Brain microvascular endothelial cell (primary cell): ENCODE measurements at regions not wholly inside any gene's neighbourhood (a gene's known extent, or its start where the extent isn't known, plus 50 kb on each side); places are given as distances from the start of the nearest gene placed in this dataset.

Source experiments
- DNase-seq: peaks from one replicate; pipeline ENCODE4 v3.0.0-alpha.2; 2020
- H3K27ac ChIP-seq: fragments of 250-450 bp; sonication (Bioruptor Pico); 2 replicates; pipeline ENCODE4 v1.5.1; 2020; ENCODE audit warnings: mild to moderate bottlenecking, moderate library complexity
- H3K27me3 ChIP-seq: fragments of 250-450 bp; sonication (Bioruptor Pico); replicated peaks from 2 replicates; pipeline ENCODE4 v1.5.1; 2020; ENCODE audit warnings: mild to moderate bottlenecking
- H3K36me3 ChIP-seq: fragments of 250-450 bp; sonication (Bioruptor Pico); replicated peaks from 2 replicates; pipeline ENCODE4 v1.5.1; 2020; ENCODE audit warnings: mild to moderate bottlenecking
- H3K4me3 ChIP-seq: 2 replicates; pipeline ENCODE4 v1.5.1; 2011; ENCODE audit warnings: low read depth, mild to moderate bottlenecking, control low read depth, low read length, moderate library complexity
- in situ Hi-C: cut with HindIII; loops from 2 replicates; pipeline ENCODE4 v1.10.0; 2017; ENCODE audit warnings: low sequenced_read_pairs, low pct_ligation_motif_present
- TF ChIP-seq, protein P1 (sequence below): IDR thresholded peaks from 2 replicates; pipeline ENCODE4 v1.5.1; 2011; ENCODE audit warnings: low read depth, mild to moderate bottlenecking, moderate library complexity, low read length, control low read depth, inconsistent platforms; ENCODE audit errors: missing control alignments

- no peak for DNase-seq
- Histone ChIP-seq H3K27ac (no peak overlapping the region), H3K36me3 (no peaks in the 10 kb centered on the region), H3K27me3 (no peaks in the 10 kb centered on the region), H3K4me3 (no peak overlapping the region)
- TF ChIP-seq, protein P1, sequence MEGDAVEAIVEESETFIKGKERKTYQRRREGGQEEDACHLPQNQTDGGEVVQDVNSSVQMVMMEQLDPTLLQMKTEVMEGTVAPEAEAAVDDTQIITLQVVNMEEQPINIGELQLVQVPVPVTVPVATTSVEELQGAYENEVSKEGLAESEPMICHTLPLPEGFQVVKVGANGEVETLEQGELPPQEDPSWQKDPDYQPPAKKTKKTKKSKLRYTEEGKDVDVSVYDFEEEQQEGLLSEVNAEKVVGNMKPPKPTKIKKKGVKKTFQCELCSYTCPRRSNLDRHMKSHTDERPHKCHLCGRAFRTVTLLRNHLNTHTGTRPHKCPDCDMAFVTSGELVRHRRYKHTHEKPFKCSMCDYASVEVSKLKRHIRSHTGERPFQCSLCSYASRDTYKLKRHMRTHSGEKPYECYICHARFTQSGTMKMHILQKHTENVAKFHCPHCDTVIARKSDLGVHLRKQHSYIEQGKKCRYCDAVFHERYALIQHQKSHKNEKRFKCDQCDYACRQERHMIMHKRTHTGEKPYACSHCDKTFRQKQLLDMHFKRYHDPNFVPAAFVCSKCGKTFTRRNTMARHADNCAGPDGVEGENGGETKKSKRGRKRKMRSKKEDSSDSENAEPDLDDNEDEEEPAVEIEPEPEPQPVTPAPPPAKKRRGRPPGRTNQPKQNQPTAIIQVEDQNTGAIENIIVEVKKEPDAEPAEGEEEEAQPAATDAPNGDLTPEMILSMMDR = no peak
- in situ Hi-C loops = no loop called here
These were observed 141.5 kb upstream of the MYCN start for GRCh38 chr2:15798701-15799431.

DNA sequence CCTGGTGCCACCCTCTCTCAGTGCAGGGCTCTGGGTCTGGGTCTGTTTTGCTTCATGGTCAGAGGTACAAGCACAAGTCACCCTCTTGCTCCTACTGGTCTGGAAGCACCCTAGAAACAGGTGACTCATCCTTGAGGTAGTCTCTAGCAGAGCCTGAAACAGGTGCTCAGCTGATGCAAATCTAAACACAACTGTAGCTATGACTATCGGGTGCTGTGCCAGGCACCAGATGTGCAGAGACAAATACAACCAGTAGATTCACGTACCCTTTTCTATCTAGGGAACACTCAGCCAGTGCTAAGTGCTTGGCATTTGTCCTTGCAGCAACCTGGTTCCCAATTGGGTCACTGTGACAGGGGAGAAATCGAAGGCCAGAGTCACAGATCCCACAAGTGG is 140.9 kb upstream of the MYCN start:
- in situ Hi-C loops = no loop called here
- Histone ChIP-seq H3K27me3 (no peaks in the 10 kb centered on the region), H3K27ac (no peak overlapping the region), H3K36me3 (no peaks in the 10 kb centered on the region), H3K4me3 (no peak overlapping the region)
- TF ChIP-seq, protein P1 = no peak
- DNase-seq = no peak

DNA sequence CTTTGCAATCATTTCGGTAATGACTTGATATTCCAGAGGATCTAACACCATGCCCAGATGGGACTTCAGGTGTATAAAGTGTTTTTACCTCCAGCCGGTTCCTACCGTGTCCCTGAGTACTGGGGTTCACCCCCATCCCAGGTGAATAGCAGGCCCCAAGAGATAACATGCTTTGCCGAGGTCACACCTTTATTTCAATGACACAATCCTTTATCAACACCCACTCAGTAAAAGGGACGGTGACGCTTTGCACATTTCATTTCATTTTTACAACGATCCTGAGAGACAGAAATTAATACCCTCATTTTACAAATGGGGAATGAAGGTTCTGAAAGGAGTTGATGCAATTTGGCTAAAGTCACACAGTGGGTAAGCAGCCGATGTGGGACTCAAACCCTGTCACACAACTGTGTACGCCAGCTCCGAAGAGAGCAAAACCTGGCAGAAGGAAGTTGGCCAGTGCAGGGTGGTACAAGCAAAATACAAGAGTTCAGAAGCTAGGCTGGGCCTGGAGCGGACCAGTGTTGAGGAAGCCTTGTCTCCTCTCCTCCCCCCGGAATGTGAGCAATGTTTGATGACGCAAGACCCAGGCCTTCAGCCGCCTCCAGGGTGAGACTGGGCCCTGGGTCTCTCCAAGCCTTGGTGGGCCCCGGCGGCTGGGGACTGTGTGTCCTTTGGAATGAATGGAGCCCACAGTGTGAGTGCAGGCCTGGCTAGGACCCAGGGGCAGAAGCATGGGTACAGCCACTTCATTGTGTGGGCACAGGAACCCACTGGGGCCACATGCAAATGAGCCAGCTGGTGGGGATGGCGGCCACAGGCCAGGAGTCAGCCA is 139.6 kb upstream of the MYCN start:
- Histone ChIP-seq H3K27ac (no peak overlapping the region), H3K27me3 (no peaks in the 10 kb centered on the region), H3K36me3 (no peaks in the 10 kb centered on the region), H3K4me3 (no peak overlapping the region)
- in situ Hi-C loops = no loop called here
- TF ChIP-seq, protein P1 = no peak
- no peak for DNase-seq

DNA sequence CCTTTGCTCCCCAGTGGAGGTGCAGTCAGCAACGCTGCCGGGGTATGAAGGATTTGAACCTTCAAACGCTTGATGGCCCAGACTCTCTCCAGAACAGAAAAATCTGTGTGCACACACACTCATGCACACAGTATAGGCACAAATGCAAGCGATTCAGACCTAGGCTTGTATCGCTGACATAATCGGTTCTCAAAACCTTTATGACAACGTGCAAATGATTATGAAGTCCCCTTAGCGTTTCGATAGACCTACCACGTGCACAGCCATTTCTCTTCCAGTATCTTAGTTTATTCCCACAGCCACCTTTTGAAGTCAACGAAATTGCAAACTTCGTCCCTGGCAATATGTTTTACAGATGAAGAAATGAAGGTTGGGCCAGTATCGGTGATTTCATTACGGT is 138.9 kb upstream of the MYCN start:
- DNase-seq = no peak
- in situ Hi-C loops = no loop called here
- TF ChIP-seq, protein P1 = no peak
- no peak overlapping the region for H3K27ac ChIP-seq
- H3K36me3 ChIP-seq = no peaks in the 10 kb centered on the region
- no peaks in the 10 kb centered on the region for H3K27me3 ChIP-seq
- no peak overlapping the region for H3K4me3 ChIP-seq

GRCh38 chr2:15801904-15802303 is 138.4 kb upstream of the MYCN start:
- Histone ChIP-seq H3K27me3 (no peaks in the 10 kb centered on the region), H3K4me3 (no peak overlapping the region), H3K36me3 (no peaks in the 10 kb centered on the region), H3K27ac (no peak overlapping the region)
- in situ Hi-C loops = no loop called here
- DNase-seq = no peak
- TF ChIP-seq, protein P1 = no peak
